Liver (tissue), 3 donors: ENCODE measurements at regions not wholly inside any gene's neighbourhood (a gene's known extent, or its start where the extent isn't known, plus 50 kb on each side); places are given as distances from the start of the nearest gene placed in this dataset.

Experiments
- CTCF ChIP-seq: fragments of 150-350 bp; IDR thresholded peaks from 2 replicates; pipeline ENCODE4 v1.5.1; 2017; ENCODE audit warnings: improper control_type of control experiment, low read depth, low read length; ENCODE audit not compliant: missing input control
- EGR1 ChIP-seq, 2 donors: IDR thresholded peaks; 2 replicates each; pipeline ENCODE4 v1.6.1; 2016 to 2018; ENCODE audit warnings: antibody characterized with exemption in 2 of 2, low read depth in 2 of 2
- JUND ChIP-seq, 2 donors: IDR thresholded peaks; 2 replicates each; pipeline ENCODE4 v1.6.1; 2016; ENCODE audit warnings: antibody characterized with exemption in 2 of 2
- MAX ChIP-seq: IDR thresholded peaks from 2 replicates; pipeline ENCODE4 v1.6.1; 2016; ENCODE audit warnings: antibody characterized with exemption
- RAD21 ChIP-seq, 2 donors: IDR thresholded peaks; 2 replicates each; pipeline ENCODE4 v1.6.1; 2016; ENCODE audit warnings: antibody characterized with exemption in 2 of 2, mild to moderate bottlenecking in 2 of 2
- SP1 ChIP-seq: IDR thresholded peaks from 2 replicates; pipeline ENCODE4 v1.6.1; 2018; ENCODE audit warnings: antibody characterized with exemption, mild to moderate bottlenecking
- donor health status: healthy.
- donor health status: healthy.

GRCh38 chr1:78224246-78224785, 178.6 kb downstream of the GIPC2 start:
- TF ChIP-seq CTCF, result no peak
- no peak for TF ChIP-seq RAD21 (IDR thresholded peaks at IDR 0.05)
- TF ChIP-seq EGR1 (IDR thresholded peaks at IDR 0.05; ENCODE audit: low read depth in 2 of 2), result no peak
- TF ChIP-seq MAX, result no peak
- no peak for TF ChIP-seq SP1
- no peak for TF ChIP-seq JUND (IDR thresholded peaks at IDR 0.05)
